Astrocyte (in vitro differentiated cells and primary cell): ENCODE measurements at regions not wholly inside any gene's neighbourhood (a gene's known extent, or its start where the extent isn't known, plus 50 kb on each side); places are given as distances from the start of the nearest gene placed in this dataset.

Source experiments
- DNase-seq: peaks from one replicate; pipeline ENCODE4 v3.0.0-alpha.2; 2010; ENCODE audit warnings: low read depth
- FAIRE-seq: peaks from 2 replicates; lab custom pipeline; 2011; peaks lifted over from hg19 to GRCh38; lab: Jason Lieb, UNC
- H2AFZ ChIP-seq: 2 replicates; pipeline ENCODE4 v1.6.0; 2012; ENCODE audit warnings: low read depth, low read length, inconsistent platforms
- H3K27ac ChIP-seq: 2 replicates; pipeline ENCODE4 v1.5.1; 2011; ENCODE audit warnings: low read depth, low read length, inconsistent platforms
- H3K27me3 ChIP-seq: 2 replicates; pipeline ENCODE4 v1.6.0; 2011; ENCODE audit warnings: low read length, inconsistent platforms; ENCODE audit not compliant: insufficient read depth
- H3K36me3 ChIP-seq: 2 replicates; pipeline ENCODE4 v1.5.1; 2011; ENCODE audit warnings: low read length, inconsistent platforms; ENCODE audit not compliant: insufficient read depth
- H3K4me1 ChIP-seq: 2 replicates; pipeline ENCODE4 v1.5.1; 2011; ENCODE audit warnings: low read length, inconsistent platforms; ENCODE audit not compliant: insufficient read depth
- H3K4me2 ChIP-seq: 2 replicates; pipeline ENCODE4 v1.6.0; 2012; ENCODE audit warnings: low read length, inconsistent platforms
- H3K4me3 ChIP-seq: 2 replicates; pipeline ENCODE4 v1.5.1; 2011; ENCODE audit warnings: low read depth, mild to moderate bottlenecking, low read length, inconsistent platforms; ENCODE audit not compliant: insufficient read depth
- H3K79me2 ChIP-seq: 2 replicates; pipeline ENCODE4 v1.6.0; 2012; ENCODE audit warnings: mild to moderate bottlenecking, low read length, inconsistent platforms; ENCODE audit not compliant: insufficient read depth
- H3K9ac ChIP-seq: 2 replicates; pipeline ENCODE4 v1.6.0; 2012; ENCODE audit warnings: mild to moderate bottlenecking, low read length, inconsistent platforms
- H3K9me3 ChIP-seq: 2 replicates; pipeline ENCODE4 v1.5.1; 2012; ENCODE audit warnings: low read depth, mild to moderate bottlenecking, low read length, inconsistent platforms; ENCODE audit not compliant: insufficient read depth
- H4K20me1 ChIP-seq: 2 replicates; pipeline ENCODE4 v1.6.0; 2012; ENCODE audit warnings: low read length, inconsistent platforms; ENCODE audit not compliant: insufficient read depth
- H3K27ac Mint-ChIP-seq: one replicate; pipeline ENCODE4 v1.8.0; 2021; ENCODE audit warnings: mild to moderate bottlenecking, mixed read lengths; ENCODE audit not compliant: unreplicated experiment
- H3K27me3 Mint-ChIP-seq: one replicate; pipeline ENCODE4 v1.8.0; 2021; ENCODE audit warnings: low read depth, mixed read lengths; ENCODE audit not compliant: unreplicated experiment
- H3K36me3 Mint-ChIP-seq: one replicate; pipeline ENCODE4 v1.8.0; 2021; ENCODE audit warnings: low read depth, mixed read lengths; ENCODE audit not compliant: unreplicated experiment
- H3K4me1 Mint-ChIP-seq: one replicate; pipeline ENCODE4 v1.8.0; 2021; ENCODE audit warnings: low read depth, mixed read lengths; ENCODE audit not compliant: unreplicated experiment
- H3K4me3 Mint-ChIP-seq: one replicate; pipeline ENCODE4 v1.8.0; 2021; ENCODE audit warnings: mild to moderate bottlenecking, moderate library complexity, mixed read lengths; ENCODE audit not compliant: unreplicated experiment
- H3K9me3 Mint-ChIP-seq: one replicate; pipeline ENCODE4 v1.8.0; 2021; ENCODE audit warnings: mild to moderate bottlenecking, mixed read lengths; ENCODE audit not compliant: unreplicated experiment
- CTCF ChIP-seq: IDR thresholded peaks from 2 replicates; pipeline ENCODE4 v1.5.1; 2011; ENCODE audit warnings: low read depth, mild to moderate bottlenecking, inconsistent platforms, low read length, moderate library complexity; ENCODE audit not compliant: insufficient read depth
- EZH2 ChIP-seq: IDR thresholded peaks from 2 replicates; pipeline ENCODE4 v1.6.1; 2012; ENCODE audit warnings: mild to moderate bottlenecking, low read length, inconsistent platforms; ENCODE audit not compliant: insufficient read depth

GRCh38 chr6:104050455-104050854, 809.3 kb downstream of the HACE1 start:
- no peaks in the 10 kb centered on the region for H3K36me3 ChIP-seq
- H3K79me2 ChIP-seq: no peaks in the 10 kb centered on the region
- Mint-ChIP-seq H3K36me3 (no peaks in the 10 kb centered on the region), H3K27me3 (no peaks in the 10 kb centered on the region), H3K4me1 (peaks cover 4% of the 10 kb centered on the region), H3K27ac (no peak overlapping the region), H3K4me3 (no peak overlapping the region), H3K9me3 (no peaks in the 10 kb centered on the region)
- no peaks in the 10 kb centered on the region for H3K4me1 ChIP-seq
- no peaks in the 10 kb centered on the region for H3K9me3 ChIP-seq
- no peaks in the 10 kb centered on the region for H3K27me3 ChIP-seq
- no peaks in the 10 kb centered on the region for H4K20me1 ChIP-seq
- H3K9ac ChIP-seq: no peak overlapping the region
- TF ChIP-seq CTCF (no peak), EZH2 (no peak)
- H3K4me2 ChIP-seq: no peak overlapping the region
- H2AFZ ChIP-seq: no peak overlapping the region
- no peak overlapping the region for H3K4me3 ChIP-seq
- FAIRE-seq (no peak), DNase-seq (no peak)
- no peak overlapping the region for H3K27ac ChIP-seq

- Histone ChIP-seq H2AFZ (no peak overlapping the region), H3K27ac (no peak overlapping the region), H3K36me3 (no peaks in the 10 kb centered on the region), H3K27me3 (no peaks in the 10 kb centered on the region), H3K4me2 (no peak overlapping the region), H3K79me2 (no peaks in the 10 kb centered on the region), H3K4me1 (no peaks in the 10 kb centered on the region), H3K4me3 (no peak overlapping the region), H4K20me1 (no peaks in the 10 kb centered on the region), H3K9ac (no peak overlapping the region), H3K9me3 (no peaks in the 10 kb centered on the region)
- no peak for DNase-seq
- no peaks in the 10 kb centered on the region for H3K9me3 Mint-ChIP-seq
- no peaks in the 10 kb centered on the region for H3K36me3 Mint-ChIP-seq
- no peak for TF ChIP-seq EZH2
- TF ChIP-seq CTCF: no peak
- H3K27me3 Mint-ChIP-seq: no peaks in the 10 kb centered on the region
- peaks cover 4% of the 10 kb centered on the region for H3K4me1 Mint-ChIP-seq
- H3K27ac Mint-ChIP-seq: no peak overlapping the region
- H3K4me3 Mint-ChIP-seq: no peak overlapping the region
- FAIRE-seq: no peak
Measured at GRCh38 chr6:104046426-104046825, 813.3 kb downstream of the HACE1 start.

GRCh38 chr6:104031346-104031745, 828.4 kb downstream of the HACE1 start:
- no peaks in the 10 kb centered on the region for H3K36me3 Mint-ChIP-seq
- Histone ChIP-seq H3K36me3 (no peaks in the 10 kb centered on the region), H3K27ac (no peak overlapping the region), H3K9me3 (no peaks in the 10 kb centered on the region), H3K79me2 (no peaks in the 10 kb centered on the region), H3K4me2 (no peak overlapping the region), H3K4me1 (no peaks in the 10 kb centered on the region), H4K20me1 (no peaks in the 10 kb centered on the region), H3K4me3 (no peak overlapping the region), H3K9ac (no peak overlapping the region), H3K27me3 (no peaks in the 10 kb centered on the region), H2AFZ (no peak overlapping the region)
- H3K27me3 Mint-ChIP-seq: no peaks in the 10 kb centered on the region
- no peaks in the 10 kb centered on the region for H3K9me3 Mint-ChIP-seq
- TF ChIP-seq CTCF (no peak), EZH2 (no peak)
- FAIRE-seq (no peak), DNase-seq (no peak)
- no peaks in the 10 kb centered on the region for H3K4me1 Mint-ChIP-seq
- H3K4me3 Mint-ChIP-seq: no peak overlapping the region
- no peak overlapping the region for H3K27ac Mint-ChIP-seq
